MV-4-11 (cell line): ENCODE measurements at regions not wholly inside any gene's neighbourhood (a gene's known extent, or its start where the extent isn't known, plus 50 kb on each side); places are given as distances from the start of the nearest gene placed in this dataset.
"Not testable (repeated sequence)": the region's sequence is repeated elsewhere in the genome, so short reads cannot be mapped to it uniquely, and the experiment has no call there.

Experiments used
- DNase-seq: peaks from one replicate; lab custom pipeline; 2025; lab: John Stamatoyannopoulos, UW

GRCh38 chr1:31485166-31485565 lies 72.2 kb downstream of the SERINC2 start:
- no peak for DNase-seq

GRCh38 chr1:31487143-31487542 lies 74.1 kb downstream of the SERINC2 start:
- DNase-seq: no peak

- no peak for DNase-seq
Observed at GRCh38 chr1:31487721-31488293, 74.8 kb downstream of the SERINC2 start.

- no peak for DNase-seq
Observed at GRCh38 chr1:31488528-31488927, 75.5 kb downstream of the SERINC2 start.

GRCh38 chr1:31489575-31489974 lies 76.6 kb downstream of the SERINC2 start:
- DNase-seq: not testable (repeated sequence)

- DNase-seq: not testable (repeated sequence)
Observed at GRCh38 chr1:31490596-31490995, 77.6 kb downstream of the SERINC2 start.

GRCh38 chr1:31495351-31495750 lies 81.0 kb upstream of the TINAGL1 start:
- DNase-seq: not testable (repeated sequence)

- DNase-seq: not testable (repeated sequence)
Observed at GRCh38 chr1:31495770-31496169, 80.5 kb upstream of the TINAGL1 start.

- DNase-seq: no peak
Observed at GRCh38 chr1:31497601-31498000, 78.7 kb upstream of the TINAGL1 start.

- no peak for DNase-seq
Observed at GRCh38 chr1:31498376-31499040, 77.8 kb upstream of the TINAGL1 start.

GRCh38 chr1:31501505-31501904 lies 74.8 kb upstream of the TINAGL1 start:
- DNase-seq: no peak

GRCh38 chr1:31502253-31502652 lies 74.1 kb upstream of the TINAGL1 start:
- DNase-seq: no peak

GRCh38 chr1:31502926-31503511 lies 73.3 kb upstream of the TINAGL1 start:
- DNase-seq: no peak

- DNase-seq: no peak
Observed at GRCh38 chr1:31503570-31503969, 72.7 kb upstream of the TINAGL1 start.

- no peak for DNase-seq
Observed at GRCh38 chr1:31504001-31504400, 72.3 kb upstream of the TINAGL1 start.

GRCh38 chr1:31505911-31506497 lies 70.3 kb upstream of the TINAGL1 start:
- DNase-seq: peak; percentile 98

- DNase-seq: no peak
Observed at GRCh38 chr1:31507221-31507620, 69.1 kb upstream of the TINAGL1 start.

GRCh38 chr1:31507676-31508530 lies 68.4 kb upstream of the TINAGL1 start:
- peak; percentile 22 for DNase-seq

GRCh38 chr1:31509124-31510072 lies 66.9 kb upstream of the TINAGL1 start:
- peak; percentile 17 for DNase-seq

- DNase-seq: no peak
Observed at GRCh38 chr1:31510304-31510703, 66.0 kb upstream of the TINAGL1 start.
